WTC11 (cell line): ENCODE measurements at regions not wholly inside any gene's neighbourhood (a gene's known extent, or its start where the extent isn't known, plus 50 kb on each side); places are given as distances from the start of the nearest gene placed in this dataset.

Experiments
- ATAC-seq: fragments of 200-7000 bp; cut with Tn5 transposase; 2 replicates; pipeline ENCODE4 v1.10.0; 2021; ENCODE audit warnings: mild to moderate bottlenecking, moderate library complexity
- CTCF ChIA-PET: fragments of 300-600 bp; sonication (Branson Sonifier 250); formaldehyde crosslinking; loops from one replicate; lab custom pipeline; 2021; ENCODE audit warnings: antibody characterized with exemption; lab: Charles Lee
- POLR2A ChIA-PET: fragments of 350-600 bp; sonication (Branson Sonifier 250); formaldehyde crosslinking; loops from one replicate; lab custom pipeline; 2021; ENCODE audit warnings: antibody characterized with exemption; lab: Charles Lee
- DNase-seq: peaks from one replicate; pipeline ENCODE4 v3.0.0; 2021; ENCODE audit warnings: low spot score
- H3K27ac Mint-ChIP-seq: 2 replicates; pipeline ENCODE4 v1.8.0; 2021; ENCODE audit warnings: mixed read lengths
- H3K27me3 Mint-ChIP-seq: 2 replicates; pipeline ENCODE4 v1.8.0; 2021; ENCODE audit warnings: low read depth, mild to moderate bottlenecking, moderate library complexity, mixed read lengths
- H3K36me3 Mint-ChIP-seq: 2 replicates; pipeline ENCODE4 v1.8.0; 2021; ENCODE audit warnings: mixed read lengths
- H3K4me1 Mint-ChIP-seq: 2 replicates; pipeline ENCODE4 v1.8.0; 2022; ENCODE audit warnings: mixed read lengths
- H3K4me3 Mint-ChIP-seq: 2 replicates; pipeline ENCODE4 v1.8.0; 2021; ENCODE audit warnings: mild to moderate bottlenecking, moderate library complexity, mixed read lengths
- H3K9me3 Mint-ChIP-seq: 2 replicates; pipeline ENCODE4 v1.8.0; 2021; ENCODE audit warnings: mixed read lengths
- AFF4 ChIP-seq: sonication (generic); formaldehyde crosslinking; IDR thresholded peaks from 2 replicates; pipeline ENCODE4 v1.8.1; 2023; ENCODE audit warnings: mild to moderate bottlenecking, missing genetic modification reagents, borderline replicate concordance
- ARID4B ChIP-seq: sonication (generic); formaldehyde crosslinking; IDR thresholded peaks from 2 replicates; pipeline ENCODE4 v1.8.0; 2023; ENCODE audit warnings: missing genetic modification reagents, mild to moderate bottlenecking, borderline replicate concordance
- ERG ChIP-seq: fragments of 250-450 bp; sonication (Bioruptor Pico); IDR thresholded peaks from 2 replicates; pipeline ENCODE4 v1.8.0; 2021; ENCODE audit warnings: mild to moderate bottlenecking
- STAT6 ChIP-seq: sonication (generic); formaldehyde crosslinking; conservative IDR thresholded peaks from 2 replicates; pipeline ENCODE4 v1.8.1; 2023; ENCODE audit warnings: mild to moderate bottlenecking, low read depth, missing genetic modification reagents, moderate library complexity
- USF2 ChIP-seq: sonication (generic); formaldehyde crosslinking; IDR thresholded peaks from 2 replicates; pipeline ENCODE4 v1.8.1; 2023; ENCODE audit warnings: mild to moderate bottlenecking, missing genetic modification reagents, moderate library complexity
- ZNF281 ChIP-seq: sonication (generic); formaldehyde crosslinking; IDR thresholded peaks from 2 replicates; pipeline ENCODE4 v1.8.0; 2023; ENCODE audit warnings: mild to moderate bottlenecking, missing genetic modification reagents
- ZNF396 ChIP-seq: fragments of 250-450 bp; sonication (Bioruptor Pico); IDR thresholded peaks from 2 replicates; pipeline ENCODE4 v1.8.0; 2021; ENCODE audit warnings: mild to moderate bottlenecking, moderate library complexity, borderline replicate concordance
- ZNF512 ChIP-seq: sonication (generic); formaldehyde crosslinking; IDR thresholded peaks from 2 replicates; pipeline ENCODE4 v1.8.1; 2022; ENCODE audit warnings: missing genetic modification reagents, borderline replicate concordance
- ZNF532 ChIP-seq: fragments of 250-450 bp; sonication (Bioruptor Pico); IDR thresholded peaks from 2 replicates; pipeline ENCODE4 v1.9.0; 2021; ENCODE audit warnings: mild to moderate bottlenecking, borderline replicate concordance
- ZNF671 ChIP-seq: fragments of 250-450 bp; sonication (Bioruptor Pico); IDR thresholded peaks from 2 replicates; pipeline ENCODE4 v1.8.0; 2021; ENCODE audit warnings: mild to moderate bottlenecking

GRCh38 chr2:37865640-37866039 is 59.4 kb upstream of the RMDN2 start (continued):
- no peak for TF ChIP-seq ZNF281 (CRISPR knock-in tag)

- ChIA-PET CTCF (interaction anchor here (0.8 to 3.1 kb wide), 3 partner anchors 11 to 452 kb away, joined by 5 to 12 read pairs (median 9); no protein-coding TSS in a partner anchor), POLR2A (no interaction called here)
- Mint-ChIP-seq H3K4me3 (no peak overlapping the region), H3K27ac (no peak overlapping the region), H3K4me1 (peaks cover 12% of the 10 kb centered on the region), H3K36me3 (no peaks in the 10 kb centered on the region), H3K27me3 (no peaks in the 10 kb centered on the region), H3K9me3 (peaks cover 4% of the 10 kb centered on the region; the same call in 1 of the 2 replicates)
- DNase-seq = no peak
- ATAC-seq = no peak
- TF ChIP-seq ZNF532 (CRISPR knock-in tag) (no peak), ERG (CRISPR knock-in tag) (no peak), ZNF512 (CRISPR knock-in tag) (no peak), USF2 (CRISPR knock-in tag) (no peak), ZNF396 (CRISPR knock-in tag) (no peak), STAT6 (CRISPR knock-in tag) (no peak), AFF4 (CRISPR knock-in tag) (no peak), ZNF671 (CRISPR knock-in tag) (no peak), ARID4B (CRISPR knock-in tag) (no peak)
Observed at GRCh38 chr2:37866171-37866934, 58.7 kb upstream of the RMDN2 start.
